ENCODE measurements at regions not wholly inside any gene's neighbourhood (a gene's known extent, or its start where the extent isn't known, plus 50 kb on each side); places are given as distances from the start of the nearest gene placed in this dataset.
A peak's percentile ranks its signal among the peaks of the same experiment; 100 is the strongest.

DNA sequence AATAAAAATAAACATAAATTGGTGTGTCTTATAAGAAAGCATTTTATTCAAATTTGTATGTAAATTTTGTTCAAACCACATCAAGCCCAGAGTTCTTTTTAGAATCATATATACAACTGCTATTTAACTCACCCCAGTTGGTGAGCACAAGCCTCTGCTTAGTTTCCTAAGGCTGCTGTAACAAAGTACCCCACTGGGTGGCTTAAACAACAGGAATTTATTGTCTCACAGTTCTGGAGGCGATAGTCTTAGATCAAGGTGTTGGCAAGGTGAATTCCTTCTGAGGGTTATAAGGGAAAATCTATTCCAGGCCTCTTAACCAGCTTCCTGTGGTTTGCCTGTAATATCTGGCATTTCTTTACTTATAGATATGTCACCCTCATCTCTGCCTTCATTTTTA lies 1133.5 kb downstream of the OLFM4 start:
- DNase-seq, result no peak

DNA sequence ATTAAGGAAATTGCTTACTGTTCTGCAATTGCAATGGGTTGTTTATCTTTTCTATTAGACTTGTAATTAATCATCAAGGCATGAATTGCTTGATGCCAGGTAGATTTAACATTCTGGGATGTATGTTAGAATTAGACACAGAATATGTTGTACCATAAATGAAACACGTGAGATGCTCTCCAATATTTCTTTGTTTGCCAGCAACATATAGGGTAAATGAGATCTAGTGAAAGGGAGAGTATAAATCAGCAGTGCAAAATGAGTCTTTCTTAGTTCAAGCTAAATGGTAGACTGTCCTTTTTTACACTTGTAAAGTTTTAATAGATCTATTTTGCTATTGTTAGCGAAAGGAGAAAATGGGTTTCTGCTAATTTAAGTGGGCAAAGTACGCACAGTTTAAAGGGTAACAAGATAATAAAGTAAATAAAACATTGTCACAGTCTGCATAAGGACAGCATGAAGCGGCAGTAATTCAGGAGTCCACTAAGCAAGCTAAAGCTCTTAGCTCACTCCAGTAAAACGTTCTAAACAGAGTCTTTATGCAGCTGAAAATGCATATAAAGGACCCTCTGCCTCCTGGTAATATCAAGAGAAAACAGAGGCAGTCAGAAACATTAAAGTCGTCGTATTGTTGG lies 1137.1 kb downstream of the OLFM4 start:
- no peak for DNase-seq

- no peak for DNase-seq
Observed at GRCh38 chr13:54173996-54174395, 1145.4 kb downstream of the OLFM4 start.

DNA sequence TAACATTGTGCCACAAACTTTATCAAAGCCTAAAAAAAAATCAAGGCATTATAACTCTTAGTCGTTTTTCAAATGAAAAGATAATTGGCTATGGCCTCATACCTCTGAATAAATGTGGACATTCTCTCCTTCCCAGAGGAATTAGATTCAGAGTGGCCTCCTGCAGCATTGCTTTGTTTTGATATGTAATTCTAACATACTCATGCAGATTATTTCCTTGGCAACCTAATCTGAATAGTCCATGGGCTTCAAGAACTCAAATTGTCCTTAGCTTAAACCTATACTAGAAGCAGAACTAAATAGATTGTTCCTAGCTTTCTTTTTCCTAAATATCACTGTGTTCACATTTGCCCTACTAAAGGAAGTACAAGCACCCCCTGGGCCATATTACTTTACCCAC lies 1146.9 kb downstream of the OLFM4 start:
- DNase-seq, result no peak

- no peak for DNase-seq
Observed at GRCh38 chr13:54177466-54177865, 1148.9 kb downstream of the OLFM4 start.

GRCh38 chr13:54183166-54183565 lies 1154.6 kb downstream of the OLFM4 start:
- DNase-seq, result no peak

GRCh38 chr13:54183728-54184127 lies 1155.1 kb downstream of the OLFM4 start:
- DNase-seq, result no peak

DNA sequence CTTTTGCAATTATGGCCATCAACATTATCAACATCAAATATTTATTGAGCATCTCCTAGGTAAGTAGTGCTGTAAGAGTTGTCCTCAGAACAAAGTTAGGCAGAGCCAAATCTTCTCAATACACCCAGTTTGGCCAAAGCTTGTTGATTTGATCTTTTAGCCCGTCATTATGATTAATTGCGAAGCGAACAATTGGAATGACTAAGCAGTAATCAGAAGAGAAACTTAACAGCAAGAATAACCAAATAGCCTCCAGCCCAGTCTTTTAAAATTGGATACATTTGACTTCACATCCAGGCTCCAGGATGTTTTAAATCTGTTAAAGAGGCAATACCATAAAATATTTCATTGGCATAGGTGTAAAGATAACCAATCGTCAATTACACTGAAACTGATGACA lies 1156.0 kb downstream of the OLFM4 start:
- no peak for DNase-seq

DNA sequence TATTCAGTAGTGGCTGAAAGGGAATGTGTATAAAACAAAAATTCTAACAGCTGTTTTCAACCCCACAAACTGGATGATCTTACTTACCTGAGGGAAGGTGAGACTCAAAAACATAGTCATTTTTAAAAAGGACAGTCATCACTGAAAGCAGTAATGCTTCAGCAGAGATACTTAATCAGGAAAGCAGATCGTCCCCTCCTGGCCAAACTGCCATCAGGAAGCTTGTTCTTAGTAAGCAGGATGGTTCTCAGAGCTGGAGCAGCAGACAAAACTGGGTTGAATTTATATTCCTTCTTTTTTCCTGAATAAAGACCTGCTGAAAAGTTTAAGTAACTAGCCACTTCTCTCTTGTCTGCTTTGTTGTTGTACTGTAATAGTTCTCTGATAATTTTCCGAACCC lies 1156.5 kb downstream of the OLFM4 start:
- no peak for DNase-seq

DNA sequence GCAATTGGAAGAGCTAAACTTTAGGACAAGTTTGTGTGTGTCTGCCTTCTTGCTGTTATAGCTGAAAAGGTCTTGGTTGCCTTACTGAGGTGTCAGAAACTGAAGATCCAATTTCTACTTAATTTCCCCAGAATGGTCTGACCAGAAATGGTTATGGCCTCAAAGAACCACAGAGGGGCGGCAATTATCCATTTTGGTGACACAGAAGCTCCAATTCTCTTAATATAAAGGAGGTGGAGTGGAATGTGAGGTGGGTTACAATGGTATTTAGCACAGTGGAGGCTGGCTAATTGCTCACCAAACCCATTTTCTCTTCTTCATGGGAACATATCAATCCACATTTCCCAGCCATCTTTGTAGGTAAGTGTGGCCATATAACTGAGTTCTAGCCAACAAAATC lies 1157.2 kb downstream of the OLFM4 start:
- DNase-seq, result no peak

DNA sequence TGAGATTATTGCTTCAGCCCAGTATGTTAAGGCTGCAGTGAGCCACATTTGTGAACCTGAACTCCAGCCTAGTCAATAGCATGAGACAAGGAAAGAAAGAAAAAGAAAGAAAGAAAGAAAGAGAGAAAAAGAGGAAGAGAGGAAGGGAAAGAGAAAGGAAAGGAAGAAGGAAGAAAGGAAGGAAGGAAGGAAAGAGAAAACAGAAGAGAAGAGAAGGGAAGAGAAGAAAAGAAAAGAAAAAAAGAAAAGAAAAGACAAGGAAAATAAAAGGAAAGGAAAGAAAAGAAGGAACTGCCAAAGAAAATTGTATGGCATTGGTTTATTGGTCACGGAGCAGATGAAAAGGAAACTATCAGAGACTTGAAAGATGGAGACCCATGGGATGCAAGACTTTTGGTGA lies 1158.8 kb downstream of the OLFM4 start:
- DNase-seq, result no peak

DNA sequence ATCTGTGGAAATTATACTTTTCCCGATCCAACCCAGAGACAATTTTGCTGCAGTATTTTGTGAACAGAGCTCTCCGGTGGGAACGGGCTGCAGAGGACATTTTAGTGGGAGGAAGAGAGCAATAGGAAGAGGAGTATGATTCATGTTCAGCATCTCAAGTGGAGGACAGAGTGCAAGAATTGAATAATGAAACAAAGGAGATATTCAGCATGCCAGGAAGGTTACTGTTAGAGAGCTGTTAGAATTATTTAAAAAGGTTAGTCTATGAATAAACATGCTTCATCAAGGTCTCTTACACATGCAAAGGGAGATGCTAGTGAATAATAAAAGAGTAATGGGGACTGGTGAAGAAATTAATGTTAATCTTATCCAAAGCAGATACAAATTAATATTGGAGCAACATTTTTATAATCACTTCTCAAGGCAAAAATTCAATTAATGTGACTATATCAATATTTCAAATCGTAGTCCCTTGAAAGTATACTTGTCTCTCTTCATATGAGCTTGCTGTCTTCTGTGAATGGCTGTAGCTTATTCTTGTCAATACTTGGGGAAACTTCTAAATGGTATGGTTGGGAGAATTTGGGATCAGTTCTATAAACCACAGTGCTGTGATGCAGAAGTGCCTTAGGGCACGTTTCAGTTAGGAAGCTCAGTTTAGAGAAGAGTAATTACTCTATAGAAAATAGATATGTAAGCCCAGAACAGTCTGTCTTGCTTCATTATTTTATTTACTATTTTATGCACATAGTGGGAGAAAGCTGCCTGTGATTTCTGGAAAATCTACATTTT lies 1165.8 kb downstream of the OLFM4 start:
- DNase-seq, result peak in 1 of 56 donors; percentile 1

GRCh38 chr13:54196684-54197083 lies 1168.1 kb downstream of the OLFM4 start:
- DNase-seq, result no peak

DNA sequence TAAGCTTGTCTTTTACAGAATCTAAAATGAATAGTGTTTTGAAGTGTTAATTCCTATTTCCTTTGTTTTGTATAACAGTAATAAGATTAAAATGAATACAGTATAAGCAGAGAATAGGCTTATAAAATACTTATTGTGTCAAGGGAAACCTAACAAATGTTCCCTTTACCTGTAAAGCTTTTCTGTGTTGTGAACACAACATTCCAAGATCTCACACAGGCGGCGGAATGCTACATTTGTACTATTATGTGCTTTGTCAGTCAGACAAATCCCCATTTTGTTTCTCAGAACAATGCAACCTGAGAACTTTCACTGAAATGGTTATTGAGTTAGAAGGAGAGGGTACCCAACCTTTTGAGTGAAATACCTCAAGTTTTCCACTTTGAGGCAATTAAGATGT lies 1170.3 kb downstream of the OLFM4 start:
- DNase-seq, result no peak

DNA sequence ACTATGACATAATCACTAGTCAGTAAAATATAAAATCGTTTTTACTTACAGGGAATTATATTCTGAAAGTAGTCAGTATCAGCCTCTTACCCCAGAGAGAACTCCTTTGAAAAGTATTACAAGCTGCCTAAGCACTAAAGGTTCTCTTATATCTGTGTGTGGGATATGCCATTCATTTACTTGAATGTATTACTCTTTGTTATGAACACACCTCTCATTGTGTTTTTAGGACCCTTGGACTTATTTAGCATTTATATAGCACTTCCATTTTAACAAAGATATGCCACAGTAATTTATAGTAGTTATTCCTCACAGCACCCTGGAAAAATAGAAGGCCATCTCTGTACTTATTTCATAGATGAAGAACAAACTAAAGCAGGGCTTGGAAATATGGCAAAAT lies 1178.0 kb downstream of the OLFM4 start:
- DNase-seq, result no peak

DNA sequence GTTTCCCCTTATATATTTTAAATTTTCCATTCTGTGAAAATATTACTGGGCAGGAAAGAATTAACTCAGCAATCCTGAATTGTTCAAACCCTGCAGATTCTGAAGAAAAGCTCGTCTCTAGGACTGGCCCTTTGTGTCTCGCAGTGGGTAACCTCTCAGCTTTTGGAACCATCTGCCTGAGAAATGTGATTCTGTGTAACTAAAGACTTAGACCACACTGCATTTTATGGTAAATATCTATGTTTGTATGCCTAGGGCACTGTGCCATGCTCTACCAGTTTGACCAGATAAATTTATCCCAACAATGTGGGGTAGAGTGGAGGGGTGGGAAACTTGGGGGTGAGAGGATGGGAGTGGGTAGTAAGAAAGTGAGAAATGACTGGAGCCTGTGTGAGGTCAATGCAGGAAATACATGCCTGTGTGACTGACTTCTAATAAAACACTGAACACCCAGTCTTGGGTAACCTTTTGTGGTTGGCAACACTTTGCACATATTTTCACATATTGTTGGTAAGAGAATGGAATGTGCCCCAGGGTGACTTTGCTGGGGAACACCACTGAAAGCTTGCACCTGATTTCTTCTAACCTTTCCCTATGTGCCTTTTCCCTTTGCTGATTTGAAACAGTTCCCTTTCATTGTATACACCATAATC lies 1181.9 kb downstream of the OLFM4 start:
- DNase-seq, result no peak

DNA sequence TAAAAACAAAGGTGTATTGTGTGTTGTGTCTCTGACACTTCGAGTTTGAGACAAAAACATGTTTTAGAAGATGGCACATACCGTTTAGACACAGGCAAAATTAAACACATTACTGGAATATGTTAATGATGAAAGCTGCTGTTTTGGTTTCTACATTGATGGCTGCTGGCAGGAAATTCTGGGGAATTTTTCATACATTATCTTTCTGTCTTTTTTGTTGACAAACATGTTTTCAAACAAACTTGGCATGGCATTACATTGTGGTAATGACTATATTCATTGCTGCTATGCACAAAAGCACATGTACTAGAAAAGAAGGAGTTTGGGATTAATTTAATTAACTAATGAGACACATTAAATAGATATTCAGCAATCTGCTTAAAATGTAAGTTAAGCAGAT lies 1187.6 kb downstream of the OLFM4 start:
- DNase-seq, result no peak

- DNase-seq, result peak in 17 of 56 donors; percentile 1 to 68 (median 7)
Observed at GRCh38 chr13:54226876-54227275, 1198.3 kb downstream of the OLFM4 start.

DNA sequence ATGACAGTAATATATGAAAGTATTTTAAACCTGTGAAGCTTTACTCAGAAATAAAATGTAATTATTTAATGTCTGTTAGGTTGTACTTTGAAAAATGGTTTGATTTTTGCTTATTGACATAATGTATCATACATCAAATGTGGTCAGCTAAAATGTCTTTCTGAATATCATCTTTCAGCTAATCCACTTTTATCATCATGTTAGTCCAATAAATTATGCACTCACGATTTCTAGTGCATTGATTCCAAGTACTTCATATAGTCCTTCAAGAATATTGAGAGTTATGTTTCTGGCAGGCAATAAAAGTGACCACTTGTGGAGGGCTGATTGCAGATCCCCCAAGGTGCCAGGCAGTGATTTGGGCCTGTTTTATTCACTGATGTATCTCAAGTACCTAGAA lies 1204.1 kb downstream of the OLFM4 start:
- no peak for DNase-seq

DNA sequence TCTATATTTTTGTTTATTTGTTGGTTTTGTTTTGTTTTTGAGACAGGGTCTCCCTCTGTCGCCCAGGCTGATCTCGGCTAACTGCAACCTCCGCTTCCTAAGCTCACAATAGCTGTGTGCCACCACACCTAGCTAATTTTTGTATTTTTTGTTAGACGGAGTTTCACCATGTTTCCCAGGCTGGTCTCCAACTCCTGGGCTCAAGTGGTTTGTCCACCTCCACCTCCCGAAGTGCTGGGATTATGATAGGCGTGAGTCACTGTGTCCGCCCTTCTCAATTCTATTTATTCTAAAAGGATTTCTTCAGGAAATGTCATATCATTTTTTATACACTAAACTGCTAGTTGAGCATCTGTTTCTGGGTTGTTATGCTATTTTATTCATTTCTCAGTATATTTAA lies 1206.0 kb downstream of the OLFM4 start:
- no peak for DNase-seq

DNA sequence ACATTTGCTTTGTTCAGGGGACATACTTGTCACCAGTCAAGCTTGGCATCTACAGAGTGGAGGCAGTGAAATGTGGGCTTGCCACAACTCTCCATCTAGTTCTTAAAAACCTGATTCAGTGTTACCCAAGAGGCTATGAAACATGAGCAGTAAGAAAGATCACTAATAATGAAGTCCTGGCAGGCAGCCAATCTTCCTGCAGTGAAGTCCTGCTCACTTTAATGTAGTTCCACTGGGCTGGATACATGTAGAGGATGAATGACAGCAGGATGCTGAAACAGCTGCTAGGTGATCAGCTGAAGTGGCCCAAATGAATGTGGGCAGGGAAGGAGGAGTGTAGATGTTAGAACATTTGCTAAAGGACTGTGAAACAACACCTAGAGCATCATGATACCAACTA lies 1213.1 kb downstream of the OLFM4 start:
- DNase-seq, result no peak

DNA sequence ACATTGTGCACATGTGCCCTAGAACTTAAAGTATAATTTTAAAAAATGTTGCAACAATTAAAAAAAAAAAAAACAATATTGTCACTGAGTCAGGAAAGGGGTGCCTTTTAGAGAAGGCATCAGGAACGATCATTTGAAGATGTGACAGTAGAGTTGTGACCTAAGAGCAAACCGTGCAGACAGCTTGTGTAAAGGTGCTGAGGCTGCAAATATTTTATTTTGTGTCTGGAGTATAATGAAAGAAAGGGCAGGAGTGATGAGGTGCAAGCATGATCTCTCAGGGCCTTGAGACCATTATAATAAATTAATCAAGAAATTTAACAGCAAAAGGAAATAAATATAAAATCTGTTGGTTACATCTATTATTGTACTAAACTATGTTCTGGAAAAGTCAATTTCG lies 1219.7 kb downstream of the OLFM4 start:
- DNase-seq, result no peak

- no peak for DNase-seq
Observed at GRCh38 chr13:54261856-54262255, 1233.2 kb downstream of the OLFM4 start.
